Fibroblast of upper back skin (primary cell): ENCODE measurements at regions not wholly inside any gene's neighbourhood (a gene's known extent, or its start where the extent isn't known, plus 50 kb on each side); places are given as distances from the start of the nearest gene placed in this dataset.

Experiments used
- DNase-seq: peaks from one replicate; pipeline ENCODE4 v3.0.0-alpha.2; 2013

DNA sequence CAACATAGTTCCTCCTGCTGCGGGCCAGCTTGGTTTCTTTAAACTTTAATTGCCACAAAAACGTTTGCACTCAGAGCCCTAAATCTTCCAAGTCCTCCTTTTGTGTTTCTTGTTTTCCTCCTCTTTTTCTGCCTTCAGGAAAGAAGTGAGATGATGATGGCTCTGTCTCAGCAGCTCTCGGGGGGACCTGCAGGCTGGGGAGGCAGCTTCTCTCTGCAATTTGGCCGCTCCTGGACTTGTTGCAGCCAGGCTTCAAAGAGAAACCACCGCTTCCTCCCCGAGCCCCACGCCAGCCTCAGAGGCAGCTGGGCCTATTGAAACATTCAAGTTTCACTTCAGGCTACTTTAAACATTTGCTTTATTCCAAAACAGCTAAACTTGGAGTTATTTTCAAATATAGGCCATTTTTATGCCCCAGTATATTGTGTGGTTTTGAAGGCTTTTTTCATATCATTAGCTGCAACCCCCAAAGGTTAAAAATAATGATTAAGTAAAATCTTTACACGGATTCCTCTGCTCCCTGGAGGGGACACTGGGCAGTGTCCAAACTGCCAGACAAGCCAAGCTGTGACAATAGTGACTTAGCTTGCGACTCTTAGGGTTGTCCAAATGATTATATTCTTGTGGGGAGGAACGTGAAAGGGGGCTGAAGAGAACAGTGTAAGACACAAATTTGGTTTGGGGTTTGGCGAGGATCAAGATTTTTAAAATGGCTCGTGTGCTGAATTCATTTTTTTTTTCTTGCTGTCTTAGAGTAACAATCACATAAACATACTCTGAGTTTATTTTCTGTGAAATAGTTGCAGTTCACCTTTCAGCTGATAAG is 330.8 kb downstream of the DLEU7 start:
- DNase-seq = peak; percentile 57

DNA sequence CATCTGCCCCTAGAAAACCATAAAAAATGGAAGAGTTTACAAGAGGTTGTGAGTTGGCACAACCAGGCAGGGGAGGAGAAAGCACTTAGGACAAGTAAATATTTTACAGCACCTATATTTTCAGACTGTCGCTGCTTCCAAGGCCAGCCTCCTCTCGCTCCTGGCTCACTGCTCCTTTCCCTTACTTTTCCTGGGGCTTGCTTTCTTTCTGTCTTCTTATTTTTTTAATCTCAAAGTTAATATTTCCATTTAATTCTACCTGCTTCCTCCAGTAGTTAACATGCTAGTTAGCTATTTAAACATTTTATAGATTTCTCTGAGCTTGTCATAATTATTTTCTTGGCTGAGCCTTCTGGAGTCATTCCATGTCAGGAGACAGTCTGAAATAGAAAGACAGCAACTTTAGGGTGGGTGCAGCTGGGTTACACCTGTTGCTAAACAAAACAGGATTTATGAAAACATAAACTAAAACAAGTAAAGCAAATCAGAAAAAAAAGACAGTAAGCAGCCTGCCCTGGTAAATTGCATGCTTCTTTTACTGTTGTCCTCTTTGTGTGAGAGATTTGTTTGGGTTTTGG is 330.1 kb downstream of the DLEU7 start:
- DNase-seq = no peak

DNA sequence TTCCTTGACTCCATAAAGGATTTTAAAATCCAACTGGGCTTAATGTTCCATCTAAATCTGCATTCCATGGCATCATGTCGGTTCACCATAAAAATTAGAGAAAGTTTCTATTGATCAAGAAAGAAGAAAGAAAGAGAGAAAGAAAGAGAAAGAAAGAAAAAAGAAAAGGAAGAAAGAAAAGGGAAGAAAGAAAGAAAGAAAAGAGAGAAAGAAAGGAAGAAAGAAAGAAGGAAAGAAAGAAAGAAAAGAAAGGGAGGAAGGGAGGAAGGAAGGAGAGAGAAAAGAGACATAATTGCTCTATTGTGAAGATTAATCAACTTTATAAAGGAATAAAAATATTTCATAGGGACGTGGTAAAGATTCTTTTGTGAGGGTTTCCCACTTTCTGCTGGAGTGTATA is 329.2 kb downstream of the DLEU7 start:
- no peak for DNase-seq

DNA sequence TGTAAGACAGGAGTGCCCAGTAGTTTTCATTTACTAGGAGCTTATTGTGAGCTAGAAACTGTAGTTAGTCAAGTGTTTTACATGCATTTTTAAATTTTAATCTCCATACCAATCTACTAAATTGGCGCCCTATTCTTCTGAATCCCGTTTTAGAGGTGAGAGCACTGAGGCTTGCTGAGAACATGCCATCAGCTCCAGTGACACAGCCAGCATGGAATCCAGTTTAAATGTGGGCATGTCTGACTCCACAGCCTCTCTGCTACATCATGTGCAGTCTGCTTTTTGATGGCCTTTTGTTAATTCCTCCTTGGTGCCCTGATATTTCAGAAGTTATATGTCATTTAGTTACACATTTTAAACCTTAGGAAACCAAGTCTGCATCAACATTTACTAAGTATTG is 325.4 kb downstream of the DLEU7 start:
- no peak for DNase-seq

DNA sequence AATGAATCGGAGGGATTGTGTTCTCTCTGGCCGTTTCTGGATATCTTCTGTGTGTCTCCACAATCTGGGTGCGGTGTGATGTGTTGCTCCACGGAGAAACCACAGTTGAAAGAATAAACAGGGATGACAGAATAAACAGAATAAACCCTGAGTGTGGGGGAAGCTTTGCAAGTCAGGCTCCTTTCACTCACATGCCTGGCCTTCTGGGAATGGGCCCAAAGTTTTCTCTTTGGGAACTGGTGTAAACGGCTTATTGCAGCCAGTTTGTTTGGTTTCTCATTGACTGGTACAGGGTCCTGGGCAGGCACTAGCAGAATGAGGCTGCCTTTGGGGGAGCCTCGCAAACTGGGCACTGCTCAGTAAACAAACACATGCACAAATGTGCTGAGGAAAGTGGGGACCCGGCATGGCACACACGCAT is 324.7 kb downstream of the DLEU7 start:
- DNase-seq = no peak

DNA sequence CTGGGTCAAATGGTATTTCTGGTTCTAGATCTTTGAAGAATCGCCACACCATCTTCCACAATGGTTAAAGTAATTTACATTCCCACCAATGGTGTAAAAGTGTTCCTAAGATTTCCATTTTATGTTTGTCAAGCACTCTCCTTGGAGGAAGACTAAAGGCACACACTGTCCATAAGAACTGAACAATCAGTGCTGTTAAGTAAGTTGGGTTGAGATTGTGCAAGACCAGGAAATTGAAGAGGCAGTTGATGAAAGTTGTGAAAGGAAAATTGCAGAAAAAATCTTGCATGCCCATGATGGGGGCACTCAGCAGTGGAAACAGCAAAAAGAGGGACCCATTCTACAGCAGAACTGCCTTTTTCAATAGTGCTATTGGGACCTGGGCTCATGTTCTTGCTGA is 323.6 kb downstream of the DLEU7 start:
- DNase-seq = no peak

DNA sequence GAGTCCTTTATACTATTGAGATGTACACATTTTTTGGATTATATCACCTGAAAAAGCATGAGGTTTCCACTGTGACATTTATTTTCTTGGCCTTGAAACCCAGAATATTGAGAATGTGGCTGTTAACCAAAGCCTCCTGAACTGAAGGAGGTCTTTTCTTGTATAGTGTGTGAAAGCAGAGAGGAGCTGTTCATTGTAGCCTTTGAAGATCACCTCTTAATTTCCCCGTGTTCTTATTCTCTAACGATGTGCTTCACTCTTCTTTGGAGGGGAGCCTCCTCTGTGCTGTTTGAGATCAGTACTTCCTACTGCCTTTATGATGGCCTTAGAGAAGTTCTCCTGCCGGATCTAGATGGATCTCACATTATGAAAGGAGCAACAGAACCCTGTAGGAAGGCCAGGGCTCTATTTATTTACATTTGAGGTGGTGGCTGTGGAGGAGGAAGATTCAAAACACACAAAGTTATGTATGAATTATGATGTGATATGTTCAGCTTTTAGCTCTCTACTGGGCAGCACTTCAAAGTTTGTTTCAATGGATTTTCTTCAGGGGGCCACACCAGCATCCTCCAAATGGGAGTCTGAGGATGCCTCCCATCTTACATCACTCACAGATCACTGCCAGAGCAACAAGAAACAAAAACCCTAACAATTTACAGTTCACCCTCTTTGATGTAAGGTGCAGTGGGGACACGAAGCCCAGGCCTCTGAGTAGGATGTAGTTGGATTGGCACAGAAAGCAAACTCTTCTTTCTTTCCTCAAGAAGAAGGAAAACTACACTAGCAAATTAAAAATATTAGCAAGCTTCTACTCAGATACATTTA is 322.3 kb downstream of the DLEU7 start:
- no peak for DNase-seq

DNA sequence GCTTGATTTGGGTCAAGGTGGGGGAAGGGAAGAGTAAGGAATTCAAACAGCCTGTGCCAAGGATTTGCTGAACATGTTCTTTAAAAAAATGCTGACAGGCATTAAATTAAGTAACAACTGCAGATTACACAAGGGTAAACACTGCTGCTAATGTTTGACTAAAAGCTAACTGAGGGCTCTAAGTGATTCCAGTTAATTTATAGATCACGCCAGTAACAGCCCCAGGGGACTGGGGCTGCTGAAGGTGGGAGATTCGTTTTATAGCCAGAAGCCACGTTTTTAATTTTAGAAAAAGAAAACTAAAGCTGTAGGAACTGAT is 321.7 kb downstream of the DLEU7 start:
- peak; percentile 72 for DNase-seq

DNA sequence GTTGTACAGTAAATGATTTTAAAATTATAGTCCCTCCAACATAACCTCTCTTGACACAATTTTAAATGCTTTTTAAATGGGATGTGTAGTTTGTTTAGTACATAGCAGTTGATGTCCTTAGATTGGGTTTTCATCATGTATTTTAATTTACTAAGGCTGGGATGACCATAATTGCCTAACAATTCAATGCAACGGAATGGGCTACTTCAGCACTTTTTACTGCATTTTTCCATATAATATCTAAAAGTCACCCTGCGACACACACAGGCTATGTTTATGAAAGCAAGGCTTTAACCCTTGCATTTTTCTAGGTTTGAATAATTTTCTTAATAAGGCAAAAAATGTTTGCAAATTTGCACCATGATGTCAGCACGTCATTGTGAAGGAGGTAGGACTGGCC is 321.0 kb downstream of the DLEU7 start:
- no peak for DNase-seq

DNA sequence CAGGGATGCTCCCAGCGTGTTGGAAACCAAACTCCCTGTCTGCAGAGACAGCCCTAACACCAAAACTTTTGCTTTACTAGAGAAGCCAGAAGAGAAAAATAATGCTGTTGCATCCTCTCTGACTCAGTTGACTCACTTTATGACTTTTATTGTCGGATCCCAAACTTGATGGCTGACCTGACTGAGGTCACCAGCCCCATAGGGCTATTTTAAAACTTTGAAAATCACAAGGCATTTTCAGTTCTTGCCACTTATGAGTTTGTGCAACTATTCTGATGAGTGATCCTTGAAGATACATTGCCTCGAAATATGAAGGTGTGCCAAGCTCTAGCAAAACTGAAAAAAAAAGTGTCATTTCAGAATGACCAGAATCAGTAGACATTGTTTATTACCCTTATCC is 320.2 kb downstream of the DLEU7 start:
- no peak for DNase-seq

DNA sequence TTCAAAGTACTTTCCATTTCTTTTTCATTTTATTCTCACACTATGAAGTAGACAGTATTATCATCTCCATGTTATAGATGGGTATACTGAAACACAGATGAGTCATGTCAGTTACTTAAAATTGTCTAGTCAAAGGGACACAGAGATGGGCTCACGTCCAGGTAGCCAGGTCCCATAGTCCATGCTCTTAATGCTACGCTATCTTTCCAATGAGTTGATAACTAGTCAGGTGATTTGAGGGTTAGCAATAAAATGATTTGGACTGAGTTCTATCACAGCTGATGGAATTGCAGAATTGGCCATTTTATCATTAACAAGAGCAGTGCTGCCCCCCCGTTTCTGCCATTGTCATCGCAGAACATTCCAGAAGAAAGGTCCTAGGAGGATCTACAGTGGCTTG is 318.9 kb downstream of the DLEU7 start:
- no peak for DNase-seq

DNA sequence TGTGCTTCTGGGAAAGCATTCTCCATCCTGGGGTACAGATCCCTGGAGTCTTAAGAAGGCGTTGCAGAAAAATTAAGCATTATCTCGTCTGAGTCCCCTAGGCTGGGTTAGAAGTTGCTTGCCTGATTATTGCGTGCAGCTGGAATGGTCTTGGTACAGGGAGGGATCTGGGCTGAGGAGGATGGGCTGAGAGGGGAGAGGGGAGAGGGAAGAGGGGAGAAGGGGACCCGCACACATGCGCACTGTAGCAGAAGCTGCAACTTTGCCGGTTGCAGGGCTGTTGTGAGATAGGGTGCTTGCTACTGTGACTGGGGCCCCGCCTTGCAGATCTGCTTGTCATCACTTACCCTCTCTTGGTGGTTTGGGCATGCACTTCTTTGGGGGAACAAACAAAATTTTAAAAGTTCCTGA is 316.8 kb downstream of the DLEU7 start:
- no peak for DNase-seq

DNA sequence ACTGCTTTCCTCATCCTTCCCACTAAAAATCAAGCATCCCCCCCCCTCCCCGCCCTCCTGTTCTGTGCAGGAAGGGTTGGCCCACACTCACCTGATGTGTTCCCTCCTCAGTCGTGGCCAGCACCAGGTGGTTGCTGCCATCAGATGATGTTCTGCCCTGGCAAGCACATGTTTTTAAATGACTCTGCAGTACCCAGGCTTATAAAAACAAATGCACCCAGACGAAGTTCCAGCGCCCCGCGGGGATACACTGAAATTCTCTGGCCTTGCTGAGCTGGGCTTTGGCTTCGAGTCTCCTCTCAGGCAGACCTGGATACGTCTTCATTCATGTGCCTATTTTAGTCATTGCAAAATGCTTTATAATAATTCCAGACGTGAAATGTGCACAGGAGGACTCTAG is 316.3 kb downstream of the DLEU7 start:
- no peak for DNase-seq

DNA sequence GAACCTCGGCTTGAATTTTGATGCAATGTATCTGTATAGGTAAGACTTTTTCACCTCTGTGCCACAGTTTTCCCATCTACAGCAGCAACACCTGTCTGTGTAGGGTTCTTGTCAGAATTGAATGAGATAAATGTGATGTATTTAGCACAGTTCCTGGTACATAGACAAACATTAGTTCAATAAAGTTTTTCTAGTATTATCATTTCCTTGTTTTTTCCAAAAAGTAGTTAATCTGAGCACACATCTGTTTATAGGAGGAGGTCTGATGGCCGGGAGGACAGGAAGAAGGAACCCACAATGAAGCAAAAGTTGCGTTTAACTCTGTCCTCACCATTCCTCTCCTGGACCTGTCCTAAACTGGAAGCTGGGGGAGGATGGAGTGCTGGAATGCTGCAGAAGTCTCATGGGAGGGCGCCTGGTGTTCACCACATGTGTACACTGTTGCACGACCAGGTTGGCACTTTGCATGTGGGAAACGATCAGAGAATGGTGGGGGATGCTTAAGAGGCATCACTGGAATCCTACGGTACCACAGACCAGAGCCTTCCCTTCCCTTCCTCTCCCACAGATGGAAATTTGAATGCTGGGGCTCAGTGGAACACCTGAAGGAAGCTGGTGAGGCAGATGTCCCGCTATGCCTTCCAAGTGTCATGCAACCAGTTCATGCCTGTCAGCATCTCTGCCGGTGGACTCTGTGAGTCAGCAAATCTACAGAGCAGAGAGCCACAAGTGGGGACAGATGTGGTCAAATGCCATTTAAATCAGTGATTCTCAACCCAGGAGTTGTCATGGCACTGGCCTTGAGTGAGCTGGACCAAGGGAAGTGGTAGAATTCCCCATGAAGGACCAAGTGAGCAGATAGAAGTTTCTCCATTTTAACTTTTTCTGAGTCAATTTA is 315.6 kb downstream of the DLEU7 start:
- DNase-seq = peak; percentile 34

DNA sequence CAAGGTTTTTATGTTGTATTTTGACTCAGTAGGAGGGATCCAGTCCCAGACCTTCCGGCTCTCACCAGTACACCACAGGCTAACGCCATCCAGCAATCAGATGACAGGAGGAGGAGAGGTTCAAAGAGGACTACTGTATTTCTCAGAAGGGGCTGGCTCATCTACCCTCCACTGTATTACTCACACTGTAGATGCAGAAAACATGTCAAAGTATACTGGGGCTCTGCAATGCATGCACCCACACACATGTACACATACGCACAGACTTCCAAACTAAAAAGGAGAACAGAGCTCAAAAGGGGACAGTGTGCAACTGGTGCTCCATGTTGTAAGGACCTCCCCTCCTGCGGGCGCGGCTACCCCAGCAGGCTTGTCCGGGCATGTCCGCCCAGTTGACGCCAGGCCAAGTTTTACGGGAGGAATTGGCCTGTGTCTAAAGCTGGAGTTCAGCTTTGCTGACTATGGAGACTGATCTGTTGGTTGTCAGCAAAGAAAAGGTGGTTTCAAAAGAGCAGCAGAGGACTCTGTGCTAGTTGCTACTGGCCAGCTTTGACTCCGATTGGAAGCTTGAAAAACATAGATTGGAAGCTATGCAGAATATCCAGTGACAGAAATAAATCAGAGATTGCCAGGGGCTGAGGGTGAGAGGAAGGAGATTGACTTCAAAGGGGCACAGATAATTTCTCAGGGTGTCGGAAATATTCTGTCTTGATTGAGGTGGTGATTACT is 314.2 kb downstream of the DLEU7 start:
- DNase-seq = peak; percentile 91

DNA sequence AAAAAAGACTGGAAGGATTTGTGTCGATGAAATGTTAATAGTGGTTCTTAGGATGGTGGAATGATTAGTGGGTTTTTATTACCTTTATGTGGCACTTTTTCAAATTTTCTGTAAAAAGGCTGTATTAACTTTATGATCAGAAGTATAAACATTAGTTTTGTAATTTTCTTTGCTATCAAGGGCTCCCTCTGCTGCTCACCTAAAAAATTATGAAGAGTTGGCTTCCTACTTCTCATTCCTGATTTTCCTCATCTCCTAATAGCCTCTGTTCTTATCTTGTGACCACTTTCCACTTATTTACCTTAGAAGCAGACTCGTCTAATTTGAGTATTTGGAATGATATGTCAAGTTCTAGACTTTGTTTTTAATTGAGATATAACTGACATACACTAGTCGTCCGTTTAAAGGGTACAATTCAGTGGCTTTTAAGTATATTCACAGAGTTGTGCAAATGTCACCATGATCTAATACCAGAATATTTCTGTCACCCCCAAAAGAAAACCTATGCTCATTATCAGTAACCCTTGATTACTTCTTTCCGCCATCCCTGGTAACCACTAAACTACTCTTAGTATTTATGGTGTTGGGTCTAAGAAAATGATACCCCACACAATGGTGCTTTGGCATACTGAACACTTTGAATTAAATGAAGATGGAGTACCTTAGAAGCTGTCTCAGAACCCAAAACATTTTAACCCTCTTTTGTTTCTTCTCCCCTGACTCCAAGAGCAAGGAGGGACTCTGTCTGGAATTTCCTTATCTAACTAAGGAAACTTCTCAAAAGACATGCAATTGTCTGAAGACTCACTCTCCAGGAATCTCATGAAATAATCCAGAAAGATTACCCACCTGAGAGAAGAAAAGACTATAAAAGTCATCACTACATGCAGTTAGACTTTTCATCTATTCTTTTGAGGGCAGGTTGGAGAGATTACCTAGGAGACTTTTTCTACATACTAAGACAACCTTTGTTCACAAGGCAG is 311.3 kb downstream of the DLEU7 start:
- DNase-seq = peak; percentile 64

DNA sequence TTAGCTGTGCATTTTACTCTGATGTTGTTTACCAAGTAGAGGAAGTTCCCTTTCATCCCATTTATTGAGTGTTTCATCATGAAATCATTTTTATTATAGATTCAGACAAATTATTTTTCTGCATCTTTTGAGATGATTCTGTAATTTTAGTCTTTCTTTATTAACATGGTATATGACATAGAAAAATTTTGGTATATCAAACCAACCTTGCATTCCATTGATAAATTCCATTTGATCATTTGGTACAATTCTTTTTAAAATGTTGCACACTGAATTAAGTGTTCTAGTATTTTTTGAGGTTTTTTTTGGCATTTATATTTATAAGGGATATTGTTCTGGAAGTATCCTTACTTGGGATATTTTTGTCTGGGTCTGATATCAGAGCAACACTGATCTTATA is 308.4 kb downstream of the DLEU7 start:
- DNase-seq = no peak

DNA sequence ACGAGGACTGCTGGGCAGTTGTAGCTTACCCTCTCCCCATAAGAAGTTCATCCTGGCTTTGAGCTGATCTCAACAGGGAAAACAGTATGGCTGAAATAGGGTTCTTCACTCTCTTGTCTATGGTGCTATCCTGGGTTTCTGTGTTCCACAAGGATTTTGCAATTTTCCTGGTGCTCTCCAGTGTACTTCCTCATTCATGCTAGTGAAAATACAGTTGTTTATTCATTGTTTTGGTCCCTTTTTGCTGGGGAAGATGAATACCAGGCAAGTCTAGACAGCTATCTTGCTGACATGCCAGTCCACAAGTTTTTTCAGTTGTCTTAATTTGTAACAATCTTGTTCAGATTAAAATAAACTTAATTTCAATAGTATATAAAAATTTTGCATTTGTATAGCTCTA is 306.5 kb downstream of the DLEU7 start:
- DNase-seq = no peak

DNA sequence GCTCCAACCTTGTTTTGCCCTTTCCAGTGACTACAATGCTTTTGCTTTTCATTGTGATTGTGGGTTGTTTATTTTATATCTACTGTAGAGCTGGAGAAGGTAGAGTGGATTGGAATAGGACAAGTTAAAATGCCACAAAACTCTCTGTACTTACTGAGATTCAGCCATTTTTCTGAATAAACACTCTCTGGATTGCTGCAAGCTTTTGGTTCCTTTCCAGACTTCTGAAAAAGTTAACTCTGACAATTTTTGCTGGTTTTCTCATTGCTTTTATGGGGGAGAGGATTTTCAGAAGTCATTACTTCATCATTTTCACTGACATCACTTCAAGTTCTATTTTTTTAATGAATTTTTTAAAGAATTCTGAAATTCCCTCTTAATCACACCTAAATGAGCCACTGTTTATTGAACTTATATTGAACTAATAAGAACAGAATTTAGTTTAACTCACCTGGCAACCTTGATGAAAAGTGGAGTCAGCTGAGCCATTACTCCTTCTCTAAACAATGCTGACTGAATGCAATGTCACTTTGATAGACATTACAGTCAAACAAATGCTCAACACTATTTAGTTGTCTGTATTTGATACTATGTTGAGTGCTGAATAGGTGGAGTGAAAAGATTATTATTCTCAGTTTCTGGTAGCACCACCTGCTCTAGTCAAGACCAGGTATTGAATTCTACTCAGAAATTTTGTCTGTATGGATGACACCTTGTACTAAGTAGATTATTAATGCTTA is 303.5 kb downstream of the DLEU7 start:
- no peak for DNase-seq

DNA sequence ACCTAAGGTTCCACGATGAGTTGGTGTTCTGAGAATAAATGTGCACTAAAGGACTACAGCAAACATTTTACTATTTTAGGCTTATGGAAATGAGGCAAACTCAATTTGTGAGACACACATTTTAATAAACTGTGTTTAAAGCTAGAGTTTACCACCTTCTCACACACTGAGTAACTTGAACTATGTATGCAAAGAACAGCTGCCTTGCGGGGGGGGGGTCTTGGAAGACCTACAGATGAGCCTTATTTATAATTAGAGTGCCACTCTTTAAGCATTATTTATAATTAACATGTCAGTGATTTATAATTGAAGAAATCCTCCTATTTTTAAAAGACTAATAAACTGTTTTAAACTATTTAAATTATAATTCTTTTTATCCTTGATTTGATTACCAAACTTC is 300.4 kb downstream of the DLEU7 start:
- DNase-seq = no peak
